ENCODE measurements at regions not wholly inside any gene's neighbourhood (a gene's known extent, or its start where the extent isn't known, plus 50 kb on each side); places are given as distances from the start of the nearest gene placed in this dataset.

DNA sequence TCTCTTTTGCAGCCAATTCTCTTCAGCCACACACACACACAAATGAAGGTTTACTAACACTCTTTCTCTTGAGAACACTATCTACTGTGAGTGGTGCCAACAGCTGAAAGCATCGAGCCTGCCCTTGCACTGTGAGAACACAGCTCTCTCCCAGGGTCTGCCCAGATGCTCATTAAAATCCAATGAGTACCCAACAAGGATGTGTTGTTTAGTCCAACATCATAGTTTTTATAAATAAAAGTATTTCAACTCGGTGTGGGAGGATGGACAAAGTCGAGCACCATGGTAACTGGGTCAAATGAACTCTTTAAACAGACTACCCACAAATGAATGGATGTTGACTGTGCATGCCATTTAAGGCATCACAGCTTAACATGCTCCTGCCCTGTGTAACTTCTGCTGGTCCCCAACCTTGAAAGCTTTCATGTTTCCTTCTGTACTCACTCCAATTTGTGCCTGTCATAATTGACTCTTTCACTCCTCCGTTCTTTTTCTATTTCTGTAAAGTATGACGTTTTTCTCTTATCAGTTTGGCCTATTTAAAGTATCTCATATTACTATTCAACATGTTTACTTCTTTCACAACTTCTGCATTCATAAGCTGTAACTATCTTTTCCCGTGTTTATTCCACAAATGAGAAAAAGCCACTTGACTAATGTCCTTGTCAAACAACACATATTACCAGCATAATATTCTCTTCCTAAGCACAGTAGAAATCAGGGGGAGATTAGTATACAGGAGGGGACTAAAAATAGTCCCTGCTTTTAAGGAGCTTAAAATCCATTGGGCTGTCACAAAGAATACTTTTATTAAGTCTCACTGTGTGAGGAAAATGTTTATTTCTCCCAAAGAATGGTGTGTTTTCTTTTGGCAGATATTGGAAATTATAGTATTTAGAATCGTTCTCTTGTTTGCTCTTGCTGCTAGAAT lies 215.4 kb downstream of the RFPL4B start:
- no peak for TF ChIP-seq ZFX (IDR thresholded peaks at IDR 0.05)
- TF ChIP-seq, protein P1, sequence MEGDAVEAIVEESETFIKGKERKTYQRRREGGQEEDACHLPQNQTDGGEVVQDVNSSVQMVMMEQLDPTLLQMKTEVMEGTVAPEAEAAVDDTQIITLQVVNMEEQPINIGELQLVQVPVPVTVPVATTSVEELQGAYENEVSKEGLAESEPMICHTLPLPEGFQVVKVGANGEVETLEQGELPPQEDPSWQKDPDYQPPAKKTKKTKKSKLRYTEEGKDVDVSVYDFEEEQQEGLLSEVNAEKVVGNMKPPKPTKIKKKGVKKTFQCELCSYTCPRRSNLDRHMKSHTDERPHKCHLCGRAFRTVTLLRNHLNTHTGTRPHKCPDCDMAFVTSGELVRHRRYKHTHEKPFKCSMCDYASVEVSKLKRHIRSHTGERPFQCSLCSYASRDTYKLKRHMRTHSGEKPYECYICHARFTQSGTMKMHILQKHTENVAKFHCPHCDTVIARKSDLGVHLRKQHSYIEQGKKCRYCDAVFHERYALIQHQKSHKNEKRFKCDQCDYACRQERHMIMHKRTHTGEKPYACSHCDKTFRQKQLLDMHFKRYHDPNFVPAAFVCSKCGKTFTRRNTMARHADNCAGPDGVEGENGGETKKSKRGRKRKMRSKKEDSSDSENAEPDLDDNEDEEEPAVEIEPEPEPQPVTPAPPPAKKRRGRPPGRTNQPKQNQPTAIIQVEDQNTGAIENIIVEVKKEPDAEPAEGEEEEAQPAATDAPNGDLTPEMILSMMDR (conservative IDR thresholded peaks at IDR 0.05) = no peak
- no peak overlapping the region for H3K27ac ChIP-seq

DNA sequence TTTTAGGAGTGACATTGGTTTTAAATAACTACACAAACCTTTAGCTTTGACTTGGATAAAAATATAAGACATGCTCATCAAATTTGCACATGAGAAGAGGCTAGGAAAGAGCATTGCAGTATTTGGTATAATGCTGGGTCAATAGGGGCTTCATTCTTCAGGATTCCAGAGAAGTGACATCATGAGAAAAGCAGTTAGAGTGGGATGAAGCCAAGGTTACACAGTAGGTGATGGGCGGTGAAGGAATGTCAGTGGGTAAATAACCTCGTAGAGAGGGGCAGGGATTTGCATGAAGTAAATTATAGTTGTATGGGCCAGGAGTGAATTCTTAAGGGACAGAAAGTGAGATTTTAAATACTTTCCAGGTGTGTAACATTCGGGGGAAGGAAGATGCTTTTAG lies 216.2 kb downstream of the RFPL4B start:
- no peak for TF ChIP-seq ZFX (IDR thresholded peaks at IDR 0.05)
- TF ChIP-seq, protein P1 (conservative IDR thresholded peaks at IDR 0.05) = no peak

DNA sequence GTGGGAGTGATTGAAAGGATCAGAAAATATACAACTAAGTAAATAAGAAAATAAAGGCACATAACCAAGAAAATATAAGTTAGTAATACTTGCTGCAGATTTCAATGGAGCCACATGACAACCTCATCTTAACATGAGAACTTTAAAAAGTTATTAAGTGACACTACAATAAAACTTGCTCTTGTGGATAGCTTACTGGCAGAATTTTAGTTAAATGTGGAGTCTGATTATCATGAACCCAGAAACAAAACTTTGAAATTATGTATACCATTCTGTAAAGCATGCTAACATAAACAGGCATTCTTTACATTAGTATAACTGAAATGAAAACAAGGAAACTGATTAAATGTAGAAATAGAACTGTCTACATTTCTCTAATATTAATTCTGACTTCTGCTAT lies 220.9 kb downstream of the RFPL4B start:
- H3K27ac ChIP-seq = no peak overlapping the region
- TF ChIP-seq, protein P1 (conservative IDR thresholded peaks at IDR 0.05) = no peak
- no peak for TF ChIP-seq ZFX (IDR thresholded peaks at IDR 0.05)

More for the DNA sequence above, 216.2 kb downstream of the RFPL4B start:
- H3K27ac ChIP-seq = no peak overlapping the region

DNA sequence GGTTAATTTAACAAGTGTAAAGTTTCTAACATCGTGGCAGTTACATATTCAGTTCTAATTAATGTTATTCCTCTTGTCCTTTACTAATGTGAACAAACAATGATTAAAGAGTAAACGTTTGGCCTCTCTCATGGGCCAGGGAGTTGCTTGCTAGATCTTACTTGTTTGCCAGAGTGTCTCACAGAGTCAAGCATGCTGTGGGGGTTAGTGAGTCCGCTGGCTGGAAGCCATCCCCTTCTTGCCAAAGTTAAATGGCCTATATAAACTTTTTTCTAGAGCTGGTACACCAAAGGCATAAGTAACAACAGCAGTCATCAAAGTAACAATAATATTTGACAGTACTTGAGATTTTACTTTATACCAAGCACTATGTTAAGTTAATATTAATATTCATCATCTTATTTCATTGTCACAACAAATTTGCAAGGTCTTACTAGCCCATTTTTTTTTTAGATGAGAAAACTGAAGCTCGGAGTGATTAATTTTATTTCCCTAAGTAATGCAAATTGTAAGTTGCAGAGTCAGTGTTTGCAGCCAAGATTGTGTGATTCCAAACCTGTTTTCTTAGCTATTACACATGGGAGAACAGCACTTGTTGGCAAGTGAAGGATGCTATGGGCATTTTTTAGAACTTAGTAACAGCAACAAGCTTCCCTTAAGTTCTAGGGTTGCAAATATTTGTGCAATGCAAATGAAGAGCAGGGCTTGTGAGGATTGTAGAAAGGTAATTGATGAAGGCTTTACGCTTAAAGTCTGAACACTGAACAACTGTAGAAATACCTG lies 224.5 kb downstream of the RFPL4B start:
- TF ChIP-seq, protein P1 (conservative IDR thresholded peaks at IDR 0.05) = no peak
- TF ChIP-seq ZFX (IDR thresholded peaks at IDR 0.05) = no peak
- H3K27ac ChIP-seq = no peak overlapping the region

DNA sequence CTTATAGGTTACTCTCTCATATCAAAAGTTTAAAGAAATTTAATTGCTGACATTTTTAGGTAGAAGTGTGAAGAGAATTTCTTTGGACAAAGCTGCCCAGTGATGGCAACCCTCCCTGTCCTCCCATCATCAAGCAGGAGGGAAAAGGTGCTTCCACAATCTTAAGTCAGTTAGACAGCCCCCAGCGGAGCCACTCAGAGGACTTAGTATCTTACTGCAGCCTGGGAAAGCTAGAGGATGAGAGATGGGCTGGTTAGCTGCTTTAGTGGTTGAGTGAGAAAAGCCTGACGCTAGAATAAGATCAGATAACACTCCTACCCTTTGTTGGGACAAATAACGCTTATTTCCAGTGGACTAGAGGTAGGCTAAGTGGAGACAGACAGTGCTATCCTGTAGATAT lies 227.1 kb downstream of the RFPL4B start:
- TF ChIP-seq, protein P1 (conservative IDR thresholded peaks at IDR 0.05) = no peak
- TF ChIP-seq ZFX (IDR thresholded peaks at IDR 0.05) = no peak
- H3K27ac ChIP-seq = no peak overlapping the region

DNA sequence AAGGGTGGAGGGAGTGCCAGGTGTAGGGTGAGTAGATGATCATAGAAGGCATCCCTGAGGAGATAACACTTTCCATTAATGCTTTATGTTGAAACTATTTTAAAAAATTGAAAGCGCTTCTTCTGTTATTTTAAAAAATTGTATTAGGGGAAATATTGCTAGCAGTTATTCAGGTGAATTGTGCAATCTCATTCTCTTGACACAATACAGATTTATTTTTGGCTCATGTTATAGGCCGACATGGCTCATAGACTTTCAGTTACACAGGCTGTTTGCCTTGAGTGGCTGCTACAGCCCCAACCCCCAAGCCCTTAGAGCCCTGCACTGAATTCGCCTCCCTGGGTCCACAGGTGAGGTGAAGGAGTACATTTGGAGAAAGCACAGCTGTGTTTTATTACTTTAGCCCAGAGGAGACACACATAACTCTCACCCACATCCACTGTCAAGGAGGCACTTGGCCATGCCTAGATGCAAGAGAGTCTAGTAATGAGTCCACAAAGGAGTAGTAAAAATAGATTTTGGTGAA lies 228.2 kb downstream of the RFPL4B start:
- no peak overlapping the region for H3K27ac ChIP-seq
- TF ChIP-seq ZFX (IDR thresholded peaks at IDR 0.05) = no peak
- TF ChIP-seq, protein P1 (conservative IDR thresholded peaks at IDR 0.05) = no peak

DNA sequence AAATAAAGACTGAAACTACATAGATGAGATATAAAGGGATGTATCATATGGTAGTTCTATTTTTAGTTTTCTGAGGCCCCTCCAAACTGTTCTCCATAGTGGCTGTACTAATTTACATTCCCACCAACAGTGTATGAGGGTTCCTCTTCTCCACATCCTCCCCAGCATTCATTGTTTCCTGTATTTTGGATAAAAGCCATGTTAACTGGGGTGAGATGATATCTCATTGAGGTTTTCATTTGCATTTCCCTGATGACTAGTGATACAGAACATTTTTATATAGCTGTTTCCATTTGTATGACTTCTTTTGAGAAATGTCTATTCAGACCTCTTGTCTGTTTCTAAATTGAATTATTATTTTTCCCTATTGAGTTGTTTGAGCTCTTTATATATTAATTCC lies 229.3 kb downstream of the RFPL4B start:
- no peak for TF ChIP-seq ZFX (IDR thresholded peaks at IDR 0.05)
- TF ChIP-seq, protein P1 (conservative IDR thresholded peaks at IDR 0.05) = no peak
- H3K27ac ChIP-seq = no peak overlapping the region

Data from C4-2B (cell line).